Neutrophil (primary cell): ENCODE measurements at regions not wholly inside any gene's neighbourhood (a gene's known extent, or its start where the extent isn't known, plus 50 kb on each side); places are given as distances from the start of the nearest gene placed in this dataset.

ENCODE experiments used
- H3K27ac ChIP-seq: fragments of 200-600 bp; sonication (generic); 2 replicates; pipeline ENCODE4 v1.5.1; 2016; ENCODE audit warnings: mild to moderate bottlenecking, moderate library complexity
- H3K27me3 ChIP-seq: fragments of 200-600 bp; sonication (generic); 2 replicates; pipeline ENCODE4 v1.6.0; 2016; ENCODE audit warnings: mild to moderate bottlenecking
- H3K36me3 ChIP-seq: fragments of 200-600 bp; sonication (generic); 2 replicates; pipeline ENCODE4 v1.5.1; 2017
- H3K4me1 ChIP-seq, 2 experiments: fragments of 200-600 bp in 1 of 2; sonication (generic) in 1 of 2; 1 replicate in 1 of 2; 2 replicates in 1 of 2; pipeline versions ENCODE4 v1.5.1 to v1.6.1; 2013 to 2016; ENCODE audit warnings: low read depth in 1 of 2, low read length in 1 of 2, mild to moderate bottlenecking in 1 of 2, moderate library complexity in 1 of 2; ENCODE audit not compliant: control insufficient read depth in 1 of 2, insufficient read depth in 1 of 2
- H3K4me3 ChIP-seq, 2 experiments: fragments of 200-600 bp in 1 of 2; sonication (generic) in 1 of 2; 1 replicate in 1 of 2; 2 replicates in 1 of 2; pipeline ENCODE4 v1.5.1; 2013 to 2016; ENCODE audit warnings: low read depth in 1 of 2, low read length in 1 of 2, mild to moderate bottlenecking in 1 of 2, moderate library complexity in 1 of 2
- H3K9me3 ChIP-seq: fragments of 200-600 bp; sonication (generic); 2 replicates; pipeline ENCODE4 v1.5.1; 2016
- CTCF ChIP-seq: fragments of 200-600 bp; sonication (generic); IDR thresholded peaks from 2 replicates; pipeline ENCODE4 v1.5.1; 2016; ENCODE audit warnings: antibody characterized with exemption

GRCh38 chr6:140252099-140252498 is 877.7 kb upstream of the CITED2 start:
- H3K4me1 ChIP-seq, result no peaks in the 10 kb centered on the region
- no peaks in the 10 kb centered on the region for H3K27me3 ChIP-seq
- H3K36me3 ChIP-seq, result no peaks in the 10 kb centered on the region
- H3K4me3 ChIP-seq, result no peak overlapping the region
- no peak for TF ChIP-seq CTCF
- no peaks in the 10 kb centered on the region for H3K9me3 ChIP-seq
- no peak overlapping the region for H3K27ac ChIP-seq

GRCh38 chr6:140245296-140246040 is 871.0 kb upstream of the CITED2 start:
- no peak overlapping the region for H3K4me3 ChIP-seq
- no peaks in the 10 kb centered on the region for H3K9me3 ChIP-seq
- no peaks in the 10 kb centered on the region for H3K4me1 ChIP-seq
- H3K36me3 ChIP-seq, result no peaks in the 10 kb centered on the region
- no peak for TF ChIP-seq CTCF
- H3K27me3 ChIP-seq, result no peaks in the 10 kb centered on the region
- no peak overlapping the region for H3K27ac ChIP-seq

GRCh38 chr6:140237251-140237650 is 862.8 kb upstream of the CITED2 start:
- TF ChIP-seq CTCF, result no peak

GRCh38 chr6:140236732-140237131 is 862.3 kb upstream of the CITED2 start:
- Histone ChIP-seq H3K9me3 (no peaks in the 10 kb centered on the region), H3K27me3 (no peaks in the 10 kb centered on the region), H3K36me3 (no peaks in the 10 kb centered on the region), H3K4me1 (no peaks in the 10 kb centered on the region), H3K27ac (no peak overlapping the region), H3K4me3 (no peak overlapping the region)
- TF ChIP-seq CTCF, result no peak

More at GRCh38 chr6:140237251-140237650, 862.8 kb upstream of the CITED2 start:
- Histone ChIP-seq H3K27ac (no peak overlapping the region), H3K9me3 (no peaks in the 10 kb centered on the region), H3K36me3 (no peaks in the 10 kb centered on the region), H3K27me3 (no peaks in the 10 kb centered on the region), H3K4me3 (no peak overlapping the region), H3K4me1 (no peaks in the 10 kb centered on the region)

- no peak for TF ChIP-seq CTCF
- Histone ChIP-seq H3K36me3 (no peaks in the 10 kb centered on the region), H3K4me3 (no peak overlapping the region), H3K27me3 (no peaks in the 10 kb centered on the region), H3K9me3 (no peaks in the 10 kb centered on the region), H3K4me1 (no peaks in the 10 kb centered on the region), H3K27ac (no peak overlapping the region)
Observed at GRCh38 chr6:140230282-140230681, 855.8 kb upstream of the CITED2 start.
